A549 (cell line): ENCODE measurements at regions not wholly inside any gene's neighbourhood (a gene's known extent, or its start where the extent isn't known, plus 50 kb on each side); places are given as distances from the start of the nearest gene placed in this dataset.

Experiments
- EP300 ChIP-seq, 2 experiments: fragments of >200 bp; sonication (Bioruptor Twin); formaldehyde crosslinking; IDR thresholded peaks; 2 replicates in 1 of 2; 3 replicates in 1 of 2; pipeline ENCODE4 v1.6.1; 2016 to 2017
- JUNB ChIP-seq: fragments of >200 bp; sonication (Bioruptor Twin); formaldehyde crosslinking; IDR thresholded peaks from 2 replicates; pipeline ENCODE4 v1.6.1; 2016
- KDM5A ChIP-seq: fragments of 200-600 bp; sonication (generic); IDR thresholded peaks from 2 replicates; pipeline ENCODE4 v1.6.1; 2016; ENCODE audit warnings: antibody characterized with exemption, mild to moderate bottlenecking
- REST ChIP-seq: fragments of 200-600 bp; sonication (generic); IDR thresholded peaks from 2 replicates; pipeline ENCODE4 v1.6.1; 2016; ENCODE audit warnings: antibody characterized with exemption, mild to moderate bottlenecking, moderate library complexity
- SMC3 ChIP-seq: fragments of >200 bp; sonication (Bioruptor Twin); formaldehyde crosslinking; IDR thresholded peaks from 3 replicates; pipeline ENCODE4 v1.6.1; 2018; ENCODE audit warnings: inconsistent platforms
- ZFP36 ChIP-seq: fragments of 450-650 bp; IDR thresholded peaks from 2 replicates; pipeline ENCODE4 v1.6.1; 2014; ENCODE audit warnings: borderline replicate concordance; ENCODE audit not compliant: partially characterized antibody
- TF ChIP-seq, protein P1 (sequence below): fragments of >200 bp; sonication (Bioruptor Twin); formaldehyde crosslinking; IDR thresholded peaks from 3 replicates; pipeline ENCODE4 v1.5.1; 2016
- TF ChIP-seq, protein P2 (sequence below): IDR thresholded peaks from 2 replicates; pipeline ENCODE4 v1.6.1; 2012; ENCODE audit warnings: low read depth, borderline replicate concordance

DNA sequence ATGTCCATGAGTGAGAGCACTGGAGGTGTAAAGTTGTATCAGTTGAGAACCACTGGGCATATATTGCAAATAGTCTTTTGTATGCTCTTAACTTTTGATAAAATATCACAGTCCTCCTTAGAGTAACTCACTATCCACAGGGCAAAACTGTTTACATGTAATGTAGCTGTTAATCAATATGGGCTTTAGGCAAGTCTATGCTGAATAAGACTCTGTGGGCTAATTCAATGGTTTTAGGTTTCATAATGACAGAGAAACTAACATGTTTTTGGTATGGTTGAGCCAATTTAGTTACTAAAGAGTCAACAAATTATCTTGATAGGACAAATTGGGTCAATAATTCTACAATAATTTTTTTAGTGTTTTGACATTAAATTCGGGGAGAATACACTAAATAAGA, 1134.9 kb upstream of the FAM98A start:
- TF ChIP-seq JUNB (no peak), SMC3 (no peak), KDM5A (no peak), REST (no peak), EP300 (IDR thresholded peaks at IDR 0.05) (no peak), ZFP36 (no peak)
- TF ChIP-seq, protein P1, sequence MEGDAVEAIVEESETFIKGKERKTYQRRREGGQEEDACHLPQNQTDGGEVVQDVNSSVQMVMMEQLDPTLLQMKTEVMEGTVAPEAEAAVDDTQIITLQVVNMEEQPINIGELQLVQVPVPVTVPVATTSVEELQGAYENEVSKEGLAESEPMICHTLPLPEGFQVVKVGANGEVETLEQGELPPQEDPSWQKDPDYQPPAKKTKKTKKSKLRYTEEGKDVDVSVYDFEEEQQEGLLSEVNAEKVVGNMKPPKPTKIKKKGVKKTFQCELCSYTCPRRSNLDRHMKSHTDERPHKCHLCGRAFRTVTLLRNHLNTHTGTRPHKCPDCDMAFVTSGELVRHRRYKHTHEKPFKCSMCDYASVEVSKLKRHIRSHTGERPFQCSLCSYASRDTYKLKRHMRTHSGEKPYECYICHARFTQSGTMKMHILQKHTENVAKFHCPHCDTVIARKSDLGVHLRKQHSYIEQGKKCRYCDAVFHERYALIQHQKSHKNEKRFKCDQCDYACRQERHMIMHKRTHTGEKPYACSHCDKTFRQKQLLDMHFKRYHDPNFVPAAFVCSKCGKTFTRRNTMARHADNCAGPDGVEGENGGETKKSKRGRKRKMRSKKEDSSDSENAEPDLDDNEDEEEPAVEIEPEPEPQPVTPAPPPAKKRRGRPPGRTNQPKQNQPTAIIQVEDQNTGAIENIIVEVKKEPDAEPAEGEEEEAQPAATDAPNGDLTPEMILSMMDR: no peak
- TF ChIP-seq, protein P2, sequence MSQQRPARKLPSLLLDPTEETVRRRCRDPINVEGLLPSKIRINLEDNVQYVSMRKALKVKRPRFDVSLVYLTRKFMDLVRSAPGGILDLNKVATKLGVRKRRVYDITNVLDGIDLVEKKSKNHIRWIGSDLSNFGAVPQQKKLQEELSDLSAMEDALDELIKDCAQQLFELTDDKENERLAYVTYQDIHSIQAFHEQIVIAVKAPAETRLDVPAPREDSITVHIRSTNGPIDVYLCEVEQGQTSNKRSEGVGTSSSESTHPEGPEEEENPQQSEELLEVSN: no peak
